ENCODE measurements at regions not wholly inside any gene's neighbourhood (a gene's known extent, or its start where the extent isn't known, plus 50 kb on each side); places are given as distances from the start of the nearest gene placed in this dataset.

- no peak overlapping the region for H3K4me2 ChIP-seq (ENCODE audit: insufficient read depth, insufficient read length, low read length)
- no peak overlapping the region for H2BK12ac ChIP-seq (ENCODE audit: insufficient read length, low read depth, low read length)
- no peak overlapping the region for H2BK5ac ChIP-seq (ENCODE audit: insufficient read length, low read length)
- H2BK120ac ChIP-seq (ENCODE audit: low read depth, low read length, poor library complexity, severe bottlenecking), result no peak overlapping the region
- no peaks in the 10 kb centered on the region for H3K36me3 Mint-ChIP-seq (ENCODE audit: insufficient read depth in 1 of 3, low read depth in 3 of 3)
- no peak overlapping the region for H3K9ac ChIP-seq (ENCODE audit: extremely low read depth, insufficient read length, low read length)
- H3K4me1 Mint-ChIP-seq, result no peaks in the 10 kb centered on the region
- H3K27me3 ChIP-seq (ENCODE audit: insufficient read depth, low read length), result no peaks in the 10 kb centered on the region
- no peak overlapping the region for H2AK5ac ChIP-seq (ENCODE audit: insufficient read length, low read length)
- H3K27ac Mint-ChIP-seq, result peak overlapping the region in 2 of 3 experiments; percentile 1 to 53; a peak in 2 of 7 replicates
- no peak overlapping the region for H2BK20ac ChIP-seq (ENCODE audit: low read depth, low read length, poor library complexity, severe bottlenecking)
- no CpG with 5 or more reads among the region's 1 CpG for WGBS (ENCODE audit: extremely low coverage, insufficient read length, low lambda C conversion rate)
- H4K20me1 ChIP-seq (ENCODE audit: control insufficient read depth, insufficient read depth, insufficient read length), result no peaks in the 10 kb centered on the region
- H3K18ac ChIP-seq (ENCODE audit: insufficient read length, low read depth, low read length), result no peak overlapping the region
- no peak overlapping the region for H3K27ac ChIP-seq (ENCODE audit: insufficient read length, low read depth, low read length)
- no peaks in the 10 kb centered on the region for H3K79me1 ChIP-seq (ENCODE audit: insufficient read depth, low read depth, low read length, poor library complexity, severe bottlenecking)
- no peaks in the 10 kb centered on the region for H3K9me3 ChIP-seq (ENCODE audit: control insufficient read depth, low read depth, low read length)
- H3K23ac ChIP-seq (ENCODE audit: insufficient read length, low read depth, low read length), result no peak overlapping the region
- no peaks in the 10 kb centered on the region for H3K23me2 ChIP-seq (ENCODE audit: insufficient read length, low read depth, low read length, poor library complexity, severe bottlenecking)
- H4K91ac ChIP-seq (ENCODE audit: insufficient read length, low read depth, low read length), result no peak overlapping the region
- H3K9me3 Mint-ChIP-seq, result no peaks in the 10 kb centered on the region
- H2AFZ ChIP-seq (ENCODE audit: low read length), result no peak overlapping the region
- no peak overlapping the region for H4K5ac ChIP-seq (ENCODE audit: insufficient read length, low read depth, low read length)
- H3K56ac ChIP-seq (ENCODE audit: insufficient read length, low read depth, low read length), result no peak overlapping the region
- H3T11ph ChIP-seq (ENCODE audit: low read length), result no peak overlapping the region
- H3K4me3 Mint-ChIP-seq, result no peak overlapping the region
- H4K8ac ChIP-seq (replicated peaks; ENCODE audit: insufficient read length, low read depth, low read length), result no peak overlapping the region
- no peak overlapping the region for H3K14ac ChIP-seq (ENCODE audit: insufficient read depth, low read length)
- DNase-seq, result no peak
- no peaks in the 10 kb centered on the region for H3K27me3 Mint-ChIP-seq (ENCODE audit: low read depth)
- no peaks in the 10 kb centered on the region for H3K79me2 ChIP-seq (ENCODE audit: insufficient read depth, low read length)
- TF ChIP-seq CTCF (conservative IDR thresholded peaks at IDR 0.05), result no peak
- no peaks in the 10 kb centered on the region for H3K4me1 ChIP-seq (ENCODE audit: insufficient read depth, low read length)
- no peak overlapping the region for H3K4ac ChIP-seq (ENCODE audit: low read depth, low read length)
- H2BK15ac ChIP-seq (ENCODE audit: low read depth, low read length), result no peak overlapping the region
These were observed 443.9 kb downstream of the DIPK2A start for GRCh38 chr3:144415492-144415891.

Data from H9 (cell line).